Fibroblast of lung (primary cell): ENCODE measurements at regions not wholly inside any gene's neighbourhood (a gene's known extent, or its start where the extent isn't known, plus 50 kb on each side); places are given as distances from the start of the nearest gene placed in this dataset.

Experiments used
- DNase-seq, 2 donors: peaks; one replicate each; pipeline versions ENCODE4 v3.0.0 to v3.0.0-alpha.2; 2010; ENCODE audit warnings: low read depth in 2 of 2
- H2AFZ ChIP-seq: 2 replicates; pipeline ENCODE4 v1.5.1; 2012; ENCODE audit warnings: low read length, control low read depth, inconsistent platforms
- H3K27ac ChIP-seq: 2 replicates; pipeline ENCODE4 v1.5.1; 2011; ENCODE audit warnings: low read length, control low read depth; ENCODE audit not compliant: insufficient read depth
- H3K27me3 ChIP-seq: 2 replicates; pipeline ENCODE4 v1.5.1; 2011; ENCODE audit warnings: mild to moderate bottlenecking, low read length; ENCODE audit not compliant: control insufficient read depth, insufficient read depth
- H3K36me3 ChIP-seq: 2 replicates; pipeline ENCODE4 v1.5.1; 2011; ENCODE audit warnings: low read length; ENCODE audit not compliant: control insufficient read depth, insufficient read depth
- H3K4me1 ChIP-seq: 2 replicates; pipeline ENCODE4 v1.5.1; 2011; ENCODE audit warnings: low read length; ENCODE audit not compliant: control insufficient read depth, insufficient read depth; ENCODE audit errors: extremely low read depth
- H3K4me2 ChIP-seq: 2 replicates; pipeline ENCODE4 v1.5.1; 2011; ENCODE audit warnings: low read length, control low read depth; ENCODE audit not compliant: insufficient read depth; ENCODE audit errors: extremely low read depth
- H3K4me3 ChIP-seq, 4 experiments: fragments of 200-600 bp in 1 of 4; sonication (generic) in 1 of 4; replicated peaks in 1 of 4; 2 replicates each; pipeline ENCODE4 v1.5.1; 2011 to 2016; ENCODE audit warnings: low read length in 4 of 4, low read depth in 3 of 4, mild to moderate bottlenecking in 3 of 4, control low read depth in 2 of 4, inconsistent platforms in 1 of 4, mixed read lengths in 1 of 4; ENCODE audit not compliant: insufficient read depth in 1 of 4; ENCODE audit errors: control extremely low read depth in 1 of 4
- H3K79me2 ChIP-seq: 2 replicates; pipeline ENCODE4 v1.5.1; 2012; ENCODE audit warnings: mild to moderate bottlenecking, low read length, inconsistent platforms; ENCODE audit not compliant: control insufficient read depth, insufficient read depth
- H3K9ac ChIP-seq: 2 replicates; pipeline ENCODE4 v1.5.1; 2011; ENCODE audit warnings: mild to moderate bottlenecking, low read length, control low read depth; ENCODE audit not compliant: insufficient read depth
- H3K9me3 ChIP-seq: 2 replicates; pipeline ENCODE4 v1.5.1; 2012; ENCODE audit warnings: low read depth, low read length; ENCODE audit not compliant: control insufficient read depth, insufficient read depth
- H4K20me1 ChIP-seq: 2 replicates; pipeline ENCODE4 v1.5.1; 2011; ENCODE audit warnings: low read length; ENCODE audit not compliant: control insufficient read depth, insufficient read depth; ENCODE audit errors: extremely low read depth
- EZH2 ChIP-seq: IDR thresholded peaks from 2 replicates; pipeline ENCODE4 v1.5.1; 2012; ENCODE audit warnings: low read length, control low read depth, mild to moderate bottlenecking; ENCODE audit errors: missing control alignments
- TF ChIP-seq, protein P1 (sequence below), 2 donors: IDR thresholded peaks in 1 of 2; conservative IDR thresholded peaks in 1 of 2; 1 replicate in 1 of 2; 2 replicates in 1 of 2; pipeline ENCODE4 v1.5.1; 2011 to 2012; ENCODE audit warnings: low read length in 2 of 2, control low read depth in 1 of 2, inconsistent platforms in 1 of 2, low read depth in 1 of 2, mild to moderate bottlenecking in 1 of 2

GRCh38 chr2:7552825-7553570 is 635.8 kb downstream of the RNF144A start:
- Histone ChIP-seq H4K20me1 (no peaks in the 10 kb centered on the region), H3K4me3 (no peak overlapping the region), H3K27me3 (no peaks in the 10 kb centered on the region), H3K27ac (no peak overlapping the region), H3K4me2 (no peak overlapping the region), H3K79me2 (no peaks in the 10 kb centered on the region), H3K9ac (no peak overlapping the region), H3K36me3 (no peaks in the 10 kb centered on the region), H3K9me3 (no peaks in the 10 kb centered on the region), H2AFZ (no peak overlapping the region), H3K4me1 (no peaks in the 10 kb centered on the region)
- DNase-seq = no peak
- TF ChIP-seq EZH2 = no peak
- TF ChIP-seq, protein P1, sequence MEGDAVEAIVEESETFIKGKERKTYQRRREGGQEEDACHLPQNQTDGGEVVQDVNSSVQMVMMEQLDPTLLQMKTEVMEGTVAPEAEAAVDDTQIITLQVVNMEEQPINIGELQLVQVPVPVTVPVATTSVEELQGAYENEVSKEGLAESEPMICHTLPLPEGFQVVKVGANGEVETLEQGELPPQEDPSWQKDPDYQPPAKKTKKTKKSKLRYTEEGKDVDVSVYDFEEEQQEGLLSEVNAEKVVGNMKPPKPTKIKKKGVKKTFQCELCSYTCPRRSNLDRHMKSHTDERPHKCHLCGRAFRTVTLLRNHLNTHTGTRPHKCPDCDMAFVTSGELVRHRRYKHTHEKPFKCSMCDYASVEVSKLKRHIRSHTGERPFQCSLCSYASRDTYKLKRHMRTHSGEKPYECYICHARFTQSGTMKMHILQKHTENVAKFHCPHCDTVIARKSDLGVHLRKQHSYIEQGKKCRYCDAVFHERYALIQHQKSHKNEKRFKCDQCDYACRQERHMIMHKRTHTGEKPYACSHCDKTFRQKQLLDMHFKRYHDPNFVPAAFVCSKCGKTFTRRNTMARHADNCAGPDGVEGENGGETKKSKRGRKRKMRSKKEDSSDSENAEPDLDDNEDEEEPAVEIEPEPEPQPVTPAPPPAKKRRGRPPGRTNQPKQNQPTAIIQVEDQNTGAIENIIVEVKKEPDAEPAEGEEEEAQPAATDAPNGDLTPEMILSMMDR (conservative IDR thresholded peaks at IDR 0.05 in 1 of 2, IDR thresholded peaks at IDR 0.05 in 1 of 2; ENCODE audit: low read depth in 1 of 2, low read length in 2 of 2) = no peak

GRCh38 chr2:7555260-7555659 is 638.0 kb downstream of the RNF144A start:
- H4K20me1 ChIP-seq = no peaks in the 10 kb centered on the region
- no peak overlapping the region for H3K4me3 ChIP-seq
- H3K36me3 ChIP-seq = no peaks in the 10 kb centered on the region
- no peak overlapping the region for H3K4me2 ChIP-seq
- H2AFZ ChIP-seq = no peak overlapping the region
- DNase-seq = no peak
- H3K79me2 ChIP-seq = no peaks in the 10 kb centered on the region
- H3K4me1 ChIP-seq = no peaks in the 10 kb centered on the region
- no peaks in the 10 kb centered on the region for H3K9me3 ChIP-seq
- H3K27ac ChIP-seq = no peak overlapping the region
- TF ChIP-seq EZH2 = no peak
- TF ChIP-seq, protein P1 (conservative IDR thresholded peaks at IDR 0.05 in 1 of 2, IDR thresholded peaks at IDR 0.05 in 1 of 2; ENCODE audit: low read depth in 1 of 2, low read length in 2 of 2) = no peak
- H3K27me3 ChIP-seq = no peaks in the 10 kb centered on the region
- H3K9ac ChIP-seq = no peak overlapping the region

- TF ChIP-seq, protein P1 (conservative IDR thresholded peaks at IDR 0.05 in 1 of 2, IDR thresholded peaks at IDR 0.05 in 1 of 2; ENCODE audit: low read depth in 1 of 2, low read length in 2 of 2) = no peak
- TF ChIP-seq EZH2 = no peak
- H3K4me1 ChIP-seq = no peaks in the 10 kb centered on the region
- DNase-seq = peak in 1 of 2 donors; percentile 2
These were observed 640.2 kb downstream of the RNF144A start for GRCh38 chr2:7557376-7557775.

More at GRCh38 chr2:7557376-7557775, 640.2 kb downstream of the RNF144A start:
- no peaks in the 10 kb centered on the region for H4K20me1 ChIP-seq
- no peaks in the 10 kb centered on the region for H3K36me3 ChIP-seq
- no peak overlapping the region for H2AFZ ChIP-seq
- no peak overlapping the region for H3K4me3 ChIP-seq
- no peaks in the 10 kb centered on the region for H3K9me3 ChIP-seq
- no peaks in the 10 kb centered on the region for H3K79me2 ChIP-seq
- H3K4me2 ChIP-seq = no peak overlapping the region
- H3K9ac ChIP-seq = no peak overlapping the region
- no peaks in the 10 kb centered on the region for H3K27me3 ChIP-seq
- H3K27ac ChIP-seq = no peak overlapping the region
